Activated CD4-positive, alpha-beta memory T cell treated with anti-CD3 and anti-CD28 coated beads, Interleukin-2, amount 10 ng/mL, durations not matched to agents 7 days and 5 days (primary cell): ENCODE measurements at regions not wholly inside any gene's neighbourhood (a gene's known extent, or its start where the extent isn't known, plus 50 kb on each side); places are given as distances from the start of the nearest gene placed in this dataset.

Experiments used
- CTCF ChIA-PET: fragments of 350-600 bp; sonication (Branson Sonifier 250); formaldehyde crosslinking; loops from one replicate; lab custom pipeline; 2021; ENCODE audit warnings: antibody characterized with exemption, inconsistent platforms; lab: Charles Lee
- POLR2A ChIA-PET: fragments of 350-600 bp; sonication (Branson Sonifier 250); formaldehyde crosslinking; loops from one replicate; lab custom pipeline; 2021; ENCODE audit warnings: antibody characterized with exemption; lab: Charles Lee
- DNase-seq: peaks from one replicate; pipeline ENCODE4 v3.0.0-alpha.2; 2020
- H3K27ac Mint-ChIP-seq: one replicate; pipeline ENCODE4 v1.8.0; 2021; ENCODE audit warnings: mild to moderate bottlenecking, mixed read lengths
- H3K27me3 Mint-ChIP-seq: one replicate; pipeline ENCODE4 v1.8.0; 2021; ENCODE audit warnings: mixed read lengths
- H3K36me3 Mint-ChIP-seq: one replicate; pipeline ENCODE4 v1.8.0; 2021; ENCODE audit warnings: low read depth, mixed read lengths
- H3K4me1 Mint-ChIP-seq: one replicate; pipeline ENCODE4 v1.8.0; 2021; ENCODE audit warnings: mixed read lengths
- H3K4me3 Mint-ChIP-seq: one replicate; pipeline ENCODE4 v1.8.0; 2021; ENCODE audit warnings: mild to moderate bottlenecking, mixed read lengths
- H3K9me3 Mint-ChIP-seq: one replicate; pipeline ENCODE4 v1.8.0; 2021; ENCODE audit warnings: mixed read lengths

DNA sequence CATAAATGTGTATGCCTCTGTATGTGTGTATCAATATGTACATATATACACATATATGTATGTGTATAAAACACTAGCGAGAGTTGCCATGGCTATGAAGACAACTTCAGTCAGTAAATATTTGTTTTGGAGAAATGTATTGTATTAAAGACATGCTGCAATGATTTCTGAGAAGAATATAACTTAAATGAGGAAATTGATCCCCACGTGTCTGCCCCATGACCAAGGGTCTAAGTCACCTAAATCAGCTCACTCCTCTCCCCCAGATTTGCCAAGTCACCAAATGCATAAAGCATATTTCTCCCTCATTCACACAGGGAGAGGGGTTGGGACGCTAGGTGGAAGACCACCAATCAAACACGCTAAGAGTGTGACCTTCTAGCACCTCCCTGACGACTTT, 58.3 kb upstream of the LYST start:
- ChIA-PET CTCF (interaction anchor here (0.7 kb wide), 1 partner anchor 11 kb away, joined by 3 read pairs; no protein-coding TSS in a partner anchor), POLR2A (no interaction called here)
- Mint-ChIP-seq H3K4me3 (no peak overlapping the region), H3K27ac (no peak overlapping the region), H3K36me3 (no peaks in the 10 kb centered on the region), H3K4me1 (peaks cover 26% of the 10 kb centered on the region), H3K9me3 (no peaks in the 10 kb centered on the region), H3K27me3 (no peaks in the 10 kb centered on the region)
- no peak for DNase-seq

DNA sequence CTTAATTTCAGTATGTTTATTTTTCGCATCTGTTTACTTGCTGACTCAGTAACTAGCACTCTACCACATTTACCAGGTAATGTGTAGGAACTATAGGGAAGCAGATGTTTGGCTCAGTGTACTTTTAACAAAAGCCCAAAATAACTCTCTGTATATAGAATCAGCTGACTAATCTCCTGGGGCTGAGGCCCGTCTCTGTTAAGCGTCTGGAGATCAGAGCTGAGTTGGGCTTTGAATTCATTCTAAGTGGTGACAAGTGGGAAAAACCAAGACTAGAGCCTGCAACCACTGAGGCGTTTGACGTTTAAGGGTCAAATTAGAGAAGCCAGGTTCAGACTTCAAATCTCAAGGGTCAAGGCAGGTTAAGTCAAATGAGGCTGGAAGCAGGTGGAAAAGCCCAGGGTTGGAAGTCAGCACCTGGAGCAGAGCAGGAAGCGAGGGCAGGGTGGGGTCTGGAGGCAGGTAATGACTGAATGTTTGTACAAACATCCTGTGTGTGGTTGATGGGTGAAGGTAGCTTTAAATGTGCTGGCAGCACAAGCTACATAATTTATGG, 56.8 kb upstream of the LYST start:
- H3K27ac Mint-ChIP-seq: peak overlapping the region; percentile 87
- H3K27me3 Mint-ChIP-seq: no peaks in the 10 kb centered on the region
- H3K9me3 Mint-ChIP-seq: no peaks in the 10 kb centered on the region
- DNase-seq: peak; percentile 51
- no peaks in the 10 kb centered on the region for H3K36me3 Mint-ChIP-seq
- ChIA-PET CTCF (interaction anchor here (0.9 to 1.6 kb wide), 2 partner anchors 48 to 58 kb away, joined by 4 to 9 read pairs; no protein-coding TSS in a partner anchor), POLR2A (interaction anchor here (1.0 to 1.6 kb wide), 8 partner anchors 16 to 419 kb away, joined by 3 to 16 read pairs (median 5); partner anchors contain the start of genes B3GALNT2 and LYST)
- H3K4me1 Mint-ChIP-seq: peaks cover 28% of the 10 kb centered on the region
- H3K4me3 Mint-ChIP-seq: peak overlapping the region; percentile 8

DNA sequence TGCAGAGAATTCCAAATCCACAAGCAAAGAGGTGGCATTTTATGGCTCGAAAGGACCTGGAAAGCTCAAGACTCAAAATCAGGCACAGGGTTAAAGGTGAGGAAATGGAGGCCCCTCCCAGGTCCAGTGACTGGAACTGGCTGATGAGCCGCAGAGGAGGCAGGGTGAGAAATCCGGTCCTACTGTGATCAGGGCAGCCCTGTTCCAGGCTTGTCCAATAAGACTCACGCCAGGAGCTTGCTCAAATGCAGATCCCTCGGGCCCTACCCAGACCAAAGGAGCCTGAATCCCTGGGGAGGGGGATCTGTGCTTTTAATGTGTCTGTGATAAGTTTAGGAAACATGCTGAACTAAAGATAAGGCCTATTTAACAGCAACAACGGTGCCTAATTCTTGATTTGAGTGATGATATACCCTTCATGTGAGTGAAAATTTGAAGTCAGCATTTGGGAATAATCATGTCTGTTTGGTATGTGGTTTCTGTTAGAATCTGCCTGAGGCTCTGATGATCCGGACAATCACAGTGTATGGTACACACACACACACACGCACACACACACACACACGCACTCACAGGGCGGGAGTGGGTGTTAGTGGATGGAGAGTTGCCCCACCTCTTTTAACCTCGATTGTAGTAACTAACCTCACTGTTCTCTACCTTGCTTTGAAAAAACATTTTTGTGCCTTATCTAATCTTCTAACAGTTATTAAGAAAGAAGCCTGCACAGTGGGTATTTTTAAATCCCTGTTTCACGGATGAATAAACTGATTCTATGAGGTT, 54.1 kb upstream of the LYST start:
- H3K27me3 Mint-ChIP-seq: no peaks in the 10 kb centered on the region
- DNase-seq: no peak
- ChIA-PET POLR2A (interaction anchor here (0.9 kb wide), 1 partner anchor 8 kb away, joined by 3 read pairs; no protein-coding TSS in a partner anchor), CTCF (no interaction called here)
- H3K4me1 Mint-ChIP-seq: peaks cover 39% of the 10 kb centered on the region
- H3K4me3 Mint-ChIP-seq: no peak overlapping the region
- no peaks in the 10 kb centered on the region for H3K36me3 Mint-ChIP-seq
- no peak overlapping the region for H3K27ac Mint-ChIP-seq
- H3K9me3 Mint-ChIP-seq: no peaks in the 10 kb centered on the region

DNA sequence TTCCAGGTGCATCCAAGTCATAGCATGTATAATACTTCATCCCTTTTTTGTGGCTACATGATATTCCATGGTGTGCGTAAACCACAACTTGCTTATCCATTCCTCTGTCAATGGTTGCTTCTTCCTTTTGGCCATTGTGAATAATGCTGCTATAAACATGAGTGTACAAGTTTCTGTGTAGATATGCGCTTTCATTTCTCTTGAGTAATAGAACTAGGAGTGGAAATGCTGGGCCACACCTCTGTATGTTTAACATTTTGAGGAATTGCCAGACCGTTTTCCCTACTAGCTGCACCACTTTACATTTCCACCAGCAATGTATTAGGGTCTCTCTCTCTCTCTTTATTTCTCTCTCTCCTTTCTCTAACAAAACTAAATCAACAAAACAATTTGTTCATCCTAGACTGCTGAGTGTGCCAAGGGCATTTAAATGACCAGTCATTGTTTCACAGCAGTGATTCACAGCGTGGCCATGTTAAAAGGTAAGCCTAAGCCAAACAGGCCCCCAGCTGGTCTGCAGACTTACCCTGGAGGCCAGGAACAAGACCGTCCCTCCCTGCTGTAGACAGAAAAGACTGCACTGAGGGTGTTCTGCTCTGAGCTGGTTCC, 53.2 kb upstream of the LYST start:
- Mint-ChIP-seq H3K9me3 (no peaks in the 10 kb centered on the region), H3K4me3 (no peak overlapping the region), H3K36me3 (no peaks in the 10 kb centered on the region), H3K27me3 (no peaks in the 10 kb centered on the region), H3K27ac (no peak overlapping the region), H3K4me1 (peaks cover 39% of the 10 kb centered on the region)
- DNase-seq: no peak
- ChIA-PET CTCF (no interaction called here), POLR2A (interaction anchor here (0.9 kb wide), 1 partner anchor 9 kb away, joined by 3 read pairs; no protein-coding TSS in a partner anchor)

DNA sequence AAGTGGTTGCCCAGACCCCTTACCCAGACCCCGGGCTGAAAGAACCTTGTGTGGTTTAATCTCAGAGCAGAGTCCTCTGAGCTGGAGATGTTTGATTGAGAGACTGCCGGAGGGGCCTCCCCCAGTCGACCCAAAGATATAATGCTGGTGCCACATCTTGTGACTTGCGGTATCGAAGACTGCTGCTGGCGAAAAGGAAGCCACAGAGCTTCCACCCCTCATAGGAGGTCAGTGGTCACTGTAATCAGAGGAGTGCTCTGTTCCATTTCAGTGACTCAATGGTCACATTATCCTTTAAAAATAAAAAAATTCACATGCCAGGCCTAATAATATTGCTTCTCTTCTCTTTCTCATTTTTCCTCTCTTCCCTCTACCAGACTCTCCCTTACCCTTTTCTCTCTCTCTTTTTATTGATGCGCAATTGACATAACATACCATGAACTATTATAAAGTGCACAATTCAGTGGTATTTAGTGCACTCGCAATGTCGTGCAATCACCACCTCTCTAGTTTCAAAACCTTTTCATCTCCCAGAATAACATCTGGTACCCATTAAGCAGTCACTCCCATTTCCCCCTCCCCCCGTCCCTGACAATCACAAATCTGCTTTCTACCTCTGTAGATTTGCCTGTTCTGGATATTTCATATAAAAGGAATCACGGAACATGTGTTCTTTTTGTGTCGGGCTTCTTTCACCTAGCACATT, 52.6 kb upstream of the LYST start:
- no peak for DNase-seq
- no peaks in the 10 kb centered on the region for H3K27me3 Mint-ChIP-seq
- H3K4me3 Mint-ChIP-seq: no peak overlapping the region
- H3K27ac Mint-ChIP-seq: no peak overlapping the region
- ChIA-PET CTCF (no interaction called here), POLR2A (no interaction called here)
- no peaks in the 10 kb centered on the region for H3K9me3 Mint-ChIP-seq
- peaks cover 35% of the 10 kb centered on the region for H3K4me1 Mint-ChIP-seq
- H3K36me3 Mint-ChIP-seq: no peaks in the 10 kb centered on the region

GRCh38 chr1:235918465-235918864, 51.8 kb upstream of the LYST start:
- Mint-ChIP-seq H3K9me3 (no peaks in the 10 kb centered on the region), H3K36me3 (no peaks in the 10 kb centered on the region), H3K4me1 (peaks cover 27% of the 10 kb centered on the region), H3K4me3 (no peak overlapping the region), H3K27me3 (no peaks in the 10 kb centered on the region), H3K27ac (no peak overlapping the region)
- POLR2A ChIA-PET: no interaction called here
- DNase-seq: no peak
- CTCF ChIA-PET: no interaction called here

DNA sequence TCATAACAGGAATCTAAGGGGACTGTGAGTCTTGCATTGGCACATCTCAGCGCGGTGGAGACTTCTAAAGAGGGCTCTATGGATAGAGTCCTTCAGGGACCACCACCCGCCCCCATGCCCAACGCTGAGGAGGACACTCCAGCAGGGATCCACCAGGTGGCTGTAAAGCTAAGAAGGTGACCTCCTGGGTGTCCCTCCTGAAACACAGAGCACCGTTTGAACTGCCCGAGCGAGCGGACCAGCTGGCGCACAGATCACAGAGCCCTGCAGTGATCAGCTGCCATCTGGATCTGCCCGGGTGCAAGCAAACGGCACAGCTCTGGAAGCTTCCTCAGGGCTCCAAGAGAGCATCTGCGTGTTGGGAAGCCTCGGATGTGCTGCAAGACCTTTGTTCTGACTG, 51.3 kb upstream of the LYST start:
- H3K27ac Mint-ChIP-seq: no peak overlapping the region
- peaks cover 22% of the 10 kb centered on the region for H3K4me1 Mint-ChIP-seq
- no peaks in the 10 kb centered on the region for H3K27me3 Mint-ChIP-seq

DNA sequence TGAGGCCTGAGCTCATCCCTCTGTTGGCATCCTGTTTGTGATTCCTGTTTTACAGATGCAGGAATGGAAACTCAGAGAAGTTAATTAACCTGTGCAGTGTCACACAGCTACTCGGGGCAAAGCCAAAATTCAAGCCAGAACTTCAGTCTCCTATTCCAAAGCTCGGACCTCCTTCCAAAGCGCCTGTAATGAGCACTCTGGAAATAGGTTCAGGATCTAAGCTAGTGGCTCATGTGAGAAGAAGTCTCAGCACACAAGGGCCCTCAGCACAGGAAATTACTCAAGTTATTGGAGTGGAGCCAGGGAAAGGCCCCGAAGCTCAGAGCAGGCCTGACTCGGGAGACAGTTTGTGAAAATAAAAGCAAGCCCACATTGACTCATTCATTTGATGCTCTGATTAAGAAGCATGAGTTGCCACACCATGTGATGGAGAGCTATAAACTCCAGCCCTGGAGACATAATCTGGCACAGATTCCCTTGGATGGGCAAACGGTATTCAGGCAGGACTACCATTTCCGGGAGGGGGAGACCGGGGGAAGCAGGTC, 50.6 kb upstream of the LYST start:
- ChIA-PET CTCF (interaction anchor here (1.0 to 1.6 kb wide), 3 partner anchors 25 to 55 kb away, joined by 3 to 6 read pairs (median 3); no protein-coding TSS in a partner anchor), POLR2A (interaction anchor here (0.9 to 1.8 kb wide), 3 partner anchors 11 to 51 kb away, joined by 3 to 6 read pairs (median 5); partner anchors contain the start of gene LYST)
- Mint-ChIP-seq H3K4me1 (peaks cover 15% of the 10 kb centered on the region), H3K9me3 (no peaks in the 10 kb centered on the region), H3K36me3 (no peaks in the 10 kb centered on the region), H3K27me3 (no peaks in the 10 kb centered on the region), H3K4me3 (no peak overlapping the region), H3K27ac (no peak overlapping the region)
- DNase-seq: peak; percentile 40

More for the DNA sequence above, 51.3 kb upstream of the LYST start:
- Mint-ChIP-seq H3K9me3 (no peaks in the 10 kb centered on the region), H3K4me3 (no peak overlapping the region), H3K36me3 (no peaks in the 10 kb centered on the region)
- no peak for DNase-seq
- CTCF ChIA-PET: interaction anchor here (1.0 to 1.6 kb wide), 2 partner anchors 25 to 54 kb away, joined by 3 to 6 read pairs; no protein-coding TSS in a partner anchor
- POLR2A ChIA-PET: interaction anchor here (1.3 to 1.8 kb wide), 2 partner anchors 31 to 52 kb away, joined by 5 to 6 read pairs; partner anchors contain the start of gene LYST
